ENCODE measurements at regions not wholly inside any gene's neighbourhood (a gene's known extent, or its start where the extent isn't known, plus 50 kb on each side); places are given as distances from the start of the nearest gene placed in this dataset.
"Not testable (repeated sequence)": the region's sequence is repeated elsewhere in the genome, so short reads cannot be mapped to it uniquely, and the experiment has no call there.

DNA sequence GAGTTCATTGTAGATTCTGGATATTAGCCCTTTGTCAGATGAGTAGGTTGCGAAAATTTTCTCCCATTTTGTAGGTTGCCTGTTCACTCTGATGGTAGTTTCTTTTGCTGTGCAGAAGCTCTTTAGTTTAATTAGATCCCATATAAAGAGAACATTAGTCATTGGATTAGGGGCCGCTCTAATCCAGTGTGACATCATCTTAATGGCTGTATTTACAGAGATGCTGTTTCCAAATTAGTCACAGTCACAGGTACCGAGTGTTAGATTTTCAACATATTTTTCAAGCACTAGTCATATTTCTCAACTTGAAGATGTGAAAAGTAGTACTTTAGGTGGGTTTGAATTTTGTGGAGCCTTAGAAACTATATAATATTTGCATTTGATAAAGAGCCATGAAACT is 319.4 kb upstream of the CNTN6 start:
- DNase-seq (ENCODE audit: low spot score); in situ Hi-C loops (cut with HindIII; ENCODE audit: low sequenced_read_pairs): not testable (repeated sequence)

DNA sequence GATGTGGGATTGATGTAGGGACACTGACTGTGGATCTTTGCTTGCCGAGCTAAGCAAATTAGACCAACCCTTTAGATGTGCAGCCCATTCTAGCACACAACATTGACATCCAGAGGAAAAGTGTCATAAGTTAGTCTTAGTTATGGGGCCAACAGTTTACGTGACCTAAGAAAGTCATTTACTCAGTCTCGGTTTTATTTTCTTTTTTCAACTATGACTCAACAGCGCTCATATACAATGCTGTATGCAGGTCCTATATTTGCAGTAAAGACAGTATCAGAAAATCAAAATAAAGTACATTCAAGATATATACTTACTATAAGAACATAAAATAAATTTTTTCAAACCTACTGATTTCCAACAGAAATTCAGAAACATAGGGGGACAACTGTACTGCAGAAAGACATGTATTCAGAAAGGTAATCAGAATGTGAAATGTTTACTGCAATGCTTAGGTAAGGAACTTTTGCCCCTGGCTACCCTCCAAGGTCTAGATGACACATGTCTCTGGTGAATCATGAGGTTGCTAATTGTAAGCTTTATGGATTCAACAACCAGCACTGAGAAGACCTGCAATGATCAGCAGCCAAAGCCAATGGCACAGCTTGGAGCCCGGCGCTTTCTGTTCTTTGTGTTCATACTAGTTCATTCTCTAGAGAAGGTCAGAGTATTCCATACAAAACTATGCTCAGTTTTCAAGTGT is 317.5 kb upstream of the CNTN6 start:
- DNase-seq (ENCODE audit: low spot score), result peak; percentile 15
- in situ Hi-C loops (cut with HindIII; ENCODE audit: low sequenced_read_pairs), result no loop called here

DNA sequence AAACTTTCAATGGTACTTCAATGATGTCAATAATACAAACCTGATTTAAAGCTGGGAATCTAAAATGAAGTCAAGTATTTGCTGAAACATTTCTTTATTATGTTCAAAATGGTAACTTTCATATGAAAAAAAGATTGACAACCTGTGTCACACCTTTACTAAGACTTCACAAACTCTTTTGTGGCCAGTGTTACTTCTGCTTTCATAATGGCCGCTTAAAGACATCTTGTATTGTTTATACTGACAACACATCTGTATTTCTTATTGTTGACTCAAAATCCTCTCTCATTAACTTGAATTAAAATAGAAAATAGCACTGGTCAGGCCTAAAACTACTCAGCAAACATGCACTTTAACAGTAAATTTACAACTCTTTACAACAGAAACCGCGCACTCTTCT is 312.3 kb upstream of the CNTN6 start:
- in situ Hi-C loops (cut with HindIII; ENCODE audit: low sequenced_read_pairs), result no loop called here
- no peak for DNase-seq (ENCODE audit: low spot score)

DNA sequence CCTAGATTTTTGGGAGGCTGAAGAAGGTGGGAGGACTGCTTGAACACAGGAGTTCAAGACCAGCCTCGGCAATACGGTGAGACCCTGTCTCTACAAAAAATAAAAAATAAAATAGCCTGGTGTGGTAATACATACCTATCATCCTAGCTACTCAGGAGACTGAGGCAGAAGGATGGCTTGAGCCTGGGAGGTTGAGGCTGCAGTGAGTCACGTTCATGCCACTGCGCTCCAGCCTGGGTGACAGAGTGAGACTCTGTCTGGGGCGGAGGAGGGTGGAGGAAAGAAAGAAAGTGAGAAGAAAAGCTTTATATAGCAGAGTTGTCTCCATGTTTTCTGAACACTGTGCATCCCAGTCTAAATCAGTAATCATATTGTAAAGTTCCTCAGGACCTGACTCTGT is 301.4 kb upstream of the CNTN6 start:
- in situ Hi-C loops (cut with HindIII; ENCODE audit: low sequenced_read_pairs), result no loop called here
- DNase-seq (ENCODE audit: low spot score), result no peak

DNA sequence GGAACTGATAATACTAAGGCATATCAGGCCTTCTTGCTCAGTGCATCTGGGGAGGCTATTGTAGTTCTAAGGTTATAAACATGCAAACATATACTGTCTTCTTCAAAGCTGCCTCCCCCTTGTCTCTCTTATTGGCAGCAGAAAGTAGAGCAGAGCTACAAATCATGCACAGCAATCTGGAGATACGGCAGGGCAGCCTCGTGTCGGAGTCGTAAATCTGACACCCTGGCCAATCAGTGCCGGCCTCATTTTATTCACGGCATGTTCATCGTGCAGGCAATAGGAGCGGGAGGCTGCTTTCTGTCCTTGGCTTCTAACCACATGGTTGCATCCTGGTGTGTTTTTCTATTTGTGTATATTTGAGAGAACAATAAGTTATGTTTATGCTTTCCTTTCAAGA is 300.2 kb upstream of the CNTN6 start:
- no peak for DNase-seq (ENCODE audit: low spot score)
- in situ Hi-C loops (cut with HindIII; ENCODE audit: low sequenced_read_pairs), result no loop called here

DNA sequence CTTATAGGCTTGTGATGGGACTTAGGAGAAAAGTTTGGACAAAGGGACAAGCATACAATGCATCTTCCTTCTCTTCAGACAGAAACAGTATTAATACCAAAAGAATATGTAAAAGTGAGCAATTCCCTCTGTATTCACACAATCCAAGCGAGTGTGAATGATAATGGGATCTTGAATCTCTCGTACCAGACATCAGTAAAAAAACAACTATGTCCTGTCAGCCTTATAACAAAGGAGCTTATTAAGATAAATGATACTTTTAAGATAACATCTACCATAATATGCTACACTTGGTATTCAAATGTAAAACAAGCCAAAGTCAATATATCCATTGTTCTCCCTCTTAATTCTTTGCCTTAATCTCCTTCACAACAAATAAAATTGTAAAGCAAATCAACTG is 288.6 kb upstream of the CNTN6 start:
- no peak for DNase-seq (ENCODE audit: low spot score)
- in situ Hi-C loops (cut with HindIII; ENCODE audit: low sequenced_read_pairs), result no loop called here

DNA sequence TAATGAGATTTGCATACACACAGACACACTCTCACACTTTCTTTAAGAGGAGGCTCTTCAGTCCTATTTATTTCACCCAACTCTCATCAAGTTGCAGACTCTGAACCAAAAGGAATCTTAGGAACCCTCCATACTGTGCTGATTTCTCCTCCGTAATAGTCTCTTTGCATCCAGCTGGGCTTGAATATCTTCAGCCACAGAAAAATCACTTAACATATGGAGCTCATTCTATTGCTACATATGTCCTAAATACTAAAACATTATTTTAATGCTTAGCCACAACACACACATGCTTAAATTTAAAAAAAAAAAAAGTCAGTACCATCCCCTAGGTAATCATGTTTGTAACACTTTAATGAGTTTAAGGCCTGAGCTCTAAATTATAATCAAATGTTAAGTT is 287.5 kb upstream of the CNTN6 start:
- in situ Hi-C loops (cut with HindIII; ENCODE audit: low sequenced_read_pairs), result no loop called here
- DNase-seq (ENCODE audit: low spot score), result no peak

DNA sequence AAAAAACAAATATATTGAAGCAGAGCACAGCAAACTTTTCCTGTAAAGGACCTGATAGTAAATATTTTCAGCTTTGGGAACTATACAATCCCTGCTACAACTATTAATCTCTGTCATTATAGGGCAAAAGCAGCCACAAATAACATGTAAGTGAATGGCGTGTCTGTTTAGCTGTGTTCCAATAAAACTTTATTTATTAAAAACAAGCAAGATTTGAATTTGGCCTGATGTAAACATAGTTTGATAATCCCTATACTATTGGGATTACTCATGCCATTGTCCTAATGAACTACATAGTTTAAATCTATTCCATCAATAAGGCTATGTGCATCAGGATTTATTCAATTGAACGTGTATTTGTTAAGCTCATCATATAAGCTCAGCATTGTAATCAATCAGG is 286.8 kb upstream of the CNTN6 start:
- in situ Hi-C loops (cut with HindIII; ENCODE audit: low sequenced_read_pairs), result no loop called here
- DNase-seq (ENCODE audit: low spot score), result no peak

DNA sequence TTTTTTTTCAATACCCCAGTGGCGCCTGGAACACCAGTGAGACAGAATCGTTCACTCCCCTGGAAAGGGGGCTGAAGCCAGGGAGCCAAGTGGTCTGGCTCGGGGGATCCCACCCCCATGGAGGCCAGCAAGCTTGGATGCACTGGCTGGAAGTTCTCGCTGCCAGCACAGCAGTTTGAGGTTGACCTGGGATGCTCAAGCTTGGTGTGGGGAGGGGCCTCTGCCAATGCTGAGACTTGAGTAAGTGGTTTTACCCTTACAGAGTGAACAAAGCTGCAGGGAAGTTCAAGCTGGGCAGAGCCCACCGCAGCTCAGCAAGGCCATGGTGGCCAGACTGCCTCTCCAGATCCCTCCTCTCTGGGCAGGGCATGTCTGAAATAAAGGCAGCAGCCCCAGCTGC is 276.2 kb upstream of the CNTN6 start:
- in situ Hi-C loops (cut with HindIII; ENCODE audit: low sequenced_read_pairs), result no loop called here
- DNase-seq (ENCODE audit: low spot score), result no peak

DNA sequence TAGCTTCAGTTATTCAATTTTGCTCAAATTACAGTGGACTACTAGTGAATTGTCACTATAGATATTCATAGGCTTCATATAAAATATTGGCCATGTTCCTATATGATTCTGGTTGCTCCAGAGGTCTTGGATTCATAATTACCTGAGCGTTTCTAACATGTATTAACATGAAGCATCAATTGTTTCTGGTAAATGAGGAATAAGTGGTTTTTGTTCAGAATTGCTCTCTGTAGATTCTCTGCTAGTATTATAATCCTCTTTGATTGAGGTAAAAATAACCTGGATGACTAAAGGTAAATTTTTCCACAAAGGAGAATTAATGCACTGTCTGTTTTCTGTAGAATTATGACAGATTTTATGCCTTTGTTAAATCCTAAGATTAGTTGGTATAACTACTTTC is 258.1 kb upstream of the CNTN6 start:
- in situ Hi-C loops (cut with HindIII; ENCODE audit: low sequenced_read_pairs), result loop anchor here (5.0 kb wide), 1 partner anchor 263 kb away; no protein-coding TSS in a partner anchor
- DNase-seq (ENCODE audit: low spot score), result no peak

DNA sequence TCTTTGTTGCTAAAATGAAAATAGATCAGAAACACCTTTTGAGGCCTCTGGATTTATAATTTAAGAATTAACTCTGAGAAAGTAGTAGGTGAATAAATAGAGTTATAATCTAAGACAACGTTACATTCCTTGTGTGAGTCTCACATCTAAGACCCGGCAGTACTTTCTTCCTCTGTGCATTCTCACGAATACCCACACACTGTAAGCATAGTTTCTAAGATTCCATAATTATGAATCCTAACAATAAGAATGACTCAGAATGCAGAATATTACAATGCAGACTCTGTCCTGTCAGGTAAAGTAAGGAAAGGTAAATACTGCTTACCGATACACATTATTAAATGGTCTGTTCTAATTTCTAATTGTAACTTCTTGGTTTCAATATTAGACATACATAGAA is 257.7 kb upstream of the CNTN6 start:
- in situ Hi-C loops (cut with HindIII; ENCODE audit: low sequenced_read_pairs), result loop anchor here (5.0 kb wide), 1 partner anchor 262 kb away; no protein-coding TSS in a partner anchor
- no peak for DNase-seq (ENCODE audit: low spot score)

DNA sequence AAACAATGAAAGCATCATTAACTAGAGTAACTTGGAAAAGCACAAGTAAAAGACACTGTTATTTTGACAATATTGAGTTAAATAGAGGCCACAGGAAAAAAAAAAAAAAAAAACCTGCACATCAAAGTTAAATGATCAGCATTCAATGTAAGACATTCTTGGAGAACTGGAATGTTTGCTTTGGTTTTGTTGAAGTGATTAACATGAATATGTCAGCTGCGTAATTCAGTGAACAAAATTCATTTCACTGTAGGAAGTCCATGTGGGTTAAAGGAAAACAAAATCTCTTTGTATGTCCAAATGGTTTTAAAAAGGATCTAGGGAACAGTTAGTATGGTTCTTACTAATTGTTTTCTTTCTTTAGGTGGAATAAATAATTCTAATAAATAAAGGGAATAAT is 252.8 kb upstream of the CNTN6 start:
- in situ Hi-C loops (cut with HindIII; ENCODE audit: low sequenced_read_pairs), result loop anchor here (5.0 kb wide), 1 partner anchor 257 kb away; no protein-coding TSS in a partner anchor
- DNase-seq (ENCODE audit: low spot score), result no peak

DNA sequence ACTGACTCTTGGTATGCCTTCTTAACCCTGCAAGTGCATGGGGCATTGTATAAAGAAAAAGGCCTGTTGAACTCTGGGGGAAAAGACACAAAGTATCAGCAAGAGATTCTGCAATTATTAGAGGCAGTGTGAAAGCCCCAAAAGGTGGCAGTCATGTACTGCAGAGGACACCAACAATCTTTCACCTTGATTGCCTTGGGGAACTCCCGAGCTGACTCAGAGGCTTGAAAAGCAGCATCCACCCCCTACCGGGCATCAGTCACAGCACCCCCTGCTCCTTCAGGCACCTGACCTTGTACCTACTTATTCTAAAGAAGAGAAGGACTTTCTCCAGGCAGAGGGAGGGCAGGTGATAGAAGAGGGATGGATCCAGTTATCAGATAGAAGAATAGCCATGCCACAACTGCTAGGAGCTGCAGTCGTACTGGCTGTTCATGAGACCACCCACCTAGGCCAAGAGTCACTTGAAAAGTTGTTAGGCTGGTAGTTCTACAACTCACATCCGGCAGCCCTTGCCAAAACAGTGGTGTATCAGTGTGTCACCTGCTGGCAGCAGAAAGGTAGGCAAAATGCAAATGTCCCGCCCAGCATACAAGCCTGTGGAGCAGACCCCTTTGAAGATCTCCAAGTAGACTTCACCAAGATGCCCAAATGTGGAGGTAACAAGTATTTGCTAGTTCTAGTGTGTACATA is 241.6 kb upstream of the CNTN6 start:
- peak; percentile 58 for DNase-seq (ENCODE audit: low spot score)
- in situ Hi-C loops (cut with HindIII; ENCODE audit: low sequenced_read_pairs), result no loop called here

DNA sequence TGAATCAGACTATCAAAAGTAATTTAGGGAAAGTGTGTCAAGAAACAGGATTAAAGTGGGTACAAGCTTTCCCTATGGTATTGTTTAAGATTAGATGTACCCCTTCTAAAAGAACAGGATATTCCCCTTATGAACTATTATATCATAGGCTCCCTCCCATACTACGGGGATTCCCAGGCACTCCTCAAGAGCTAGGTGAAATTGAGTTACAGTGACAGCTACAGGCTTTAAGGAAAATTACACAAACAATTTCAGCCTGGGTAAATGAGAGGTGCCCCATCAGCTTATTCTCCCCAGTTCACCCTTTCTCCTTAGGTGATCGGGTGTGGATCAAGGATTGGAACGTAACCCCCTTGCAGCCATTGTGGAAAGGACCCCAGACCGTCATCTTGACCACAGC is 240.8 kb upstream of the CNTN6 start:
- in situ Hi-C loops (cut with HindIII; ENCODE audit: low sequenced_read_pairs), result no loop called here
- DNase-seq (ENCODE audit: low spot score), result no peak

DNA sequence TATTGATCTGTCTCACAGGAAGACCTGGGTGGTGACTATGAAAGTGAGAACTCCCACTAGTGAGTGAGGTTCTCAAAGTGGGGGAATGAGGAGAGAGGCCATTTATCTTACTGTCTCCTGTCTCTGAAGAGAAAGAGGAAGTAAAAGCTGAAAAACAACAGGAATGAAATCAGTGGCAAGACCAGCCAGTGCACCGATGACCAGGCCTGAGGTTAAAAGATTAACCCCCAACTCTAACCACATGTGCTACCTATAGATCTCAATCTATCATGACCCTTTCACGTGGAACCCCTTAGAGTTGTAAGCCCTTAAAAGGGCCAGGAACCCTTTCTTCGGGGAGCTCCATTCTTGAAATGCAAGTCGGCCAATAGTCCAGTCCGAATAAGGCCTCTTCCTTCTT is 239.3 kb upstream of the CNTN6 start:
- in situ Hi-C loops (cut with HindIII; ENCODE audit: low sequenced_read_pairs), result no loop called here
- DNase-seq (ENCODE audit: low spot score), result no peak

DNA sequence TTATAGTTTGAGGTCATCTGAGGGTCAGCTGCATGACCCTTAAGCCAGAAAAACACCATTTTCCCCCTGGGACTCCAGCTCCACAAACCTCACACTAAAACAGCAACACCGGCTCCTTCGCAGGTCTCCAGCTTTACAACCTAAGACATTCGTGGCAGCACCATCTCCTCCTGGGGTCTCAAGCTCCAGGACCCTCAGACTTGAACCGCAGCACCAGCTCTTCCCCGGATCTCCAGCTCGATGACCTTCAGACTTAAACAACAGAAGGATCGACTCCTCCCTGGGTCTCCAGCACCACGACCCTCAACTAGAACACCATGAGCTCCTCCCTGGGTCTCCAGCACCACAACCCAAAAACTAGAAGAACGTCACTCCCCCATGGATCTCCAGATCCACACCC is 233.7 kb upstream of the CNTN6 start:
- in situ Hi-C loops (cut with HindIII; ENCODE audit: low sequenced_read_pairs), result no loop called here
- DNase-seq (ENCODE audit: low spot score), result no peak

DNA sequence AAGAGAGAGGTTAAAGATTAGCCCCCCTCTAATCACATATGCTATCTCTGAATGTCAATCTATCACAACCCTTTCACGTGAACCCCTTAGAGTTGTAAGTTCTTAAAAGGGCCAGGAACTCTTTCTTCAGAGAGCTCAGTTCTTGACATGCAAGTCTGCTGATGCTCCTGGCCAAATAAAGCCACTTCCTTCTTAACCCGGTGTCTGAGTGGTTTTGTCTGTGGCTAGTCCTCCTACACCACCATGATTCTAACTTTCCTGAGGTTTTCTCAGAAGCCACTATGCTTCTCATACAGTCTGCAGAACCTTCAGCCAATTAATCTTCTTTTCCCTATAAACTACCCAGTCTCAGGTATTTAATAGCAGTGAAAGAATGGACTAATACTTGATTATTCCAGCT is 231.1 kb upstream of the CNTN6 start:
- in situ Hi-C loops (cut with HindIII; ENCODE audit: low sequenced_read_pairs), result no loop called here

DNA sequence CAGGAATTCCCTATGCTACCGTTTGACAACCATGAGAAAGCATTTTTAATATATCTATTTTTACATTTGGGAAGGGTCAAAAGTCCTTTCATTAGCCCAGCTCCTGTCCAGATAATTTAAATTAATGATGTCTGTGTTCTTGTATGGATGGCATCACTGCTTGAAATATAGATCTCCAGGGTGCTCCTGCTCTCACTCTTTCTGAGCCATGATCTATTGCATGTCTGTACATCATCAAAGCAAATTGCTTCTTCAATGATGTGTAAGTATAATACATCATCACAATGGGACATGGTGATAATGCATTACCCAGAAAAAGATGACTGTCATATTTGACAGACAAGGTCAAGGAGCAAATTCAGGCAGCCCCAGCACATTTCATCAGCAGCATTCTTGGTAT is 223.6 kb upstream of the CNTN6 start:
- in situ Hi-C loops (cut with HindIII; ENCODE audit: low sequenced_read_pairs), result no loop called here
- no peak for DNase-seq (ENCODE audit: low spot score)

More for the DNA sequence above, 231.1 kb upstream of the CNTN6 start:
- DNase-seq (ENCODE audit: low spot score), result no peak

DNA sequence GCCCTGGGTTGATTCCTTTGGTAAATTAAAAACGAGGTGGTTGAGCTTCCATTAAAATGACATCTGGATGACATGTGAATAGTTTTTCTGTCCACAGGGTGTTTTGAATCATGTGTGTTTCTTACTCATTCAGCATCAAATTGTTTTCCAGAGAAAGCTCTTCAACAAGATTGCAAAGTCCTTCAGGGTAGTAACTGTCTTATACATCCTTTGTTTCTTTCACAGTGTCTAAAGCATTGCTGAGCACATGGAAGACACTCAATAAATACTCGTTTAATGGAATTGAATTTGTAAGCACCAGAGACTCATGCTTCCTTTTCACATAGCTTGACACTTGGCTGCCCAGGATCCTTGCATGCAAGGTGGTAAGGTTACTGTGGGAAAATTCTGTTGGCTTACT is 223.1 kb upstream of the CNTN6 start:
- in situ Hi-C loops (cut with HindIII; ENCODE audit: low sequenced_read_pairs), result no loop called here
- DNase-seq (ENCODE audit: low spot score), result no peak

DNA sequence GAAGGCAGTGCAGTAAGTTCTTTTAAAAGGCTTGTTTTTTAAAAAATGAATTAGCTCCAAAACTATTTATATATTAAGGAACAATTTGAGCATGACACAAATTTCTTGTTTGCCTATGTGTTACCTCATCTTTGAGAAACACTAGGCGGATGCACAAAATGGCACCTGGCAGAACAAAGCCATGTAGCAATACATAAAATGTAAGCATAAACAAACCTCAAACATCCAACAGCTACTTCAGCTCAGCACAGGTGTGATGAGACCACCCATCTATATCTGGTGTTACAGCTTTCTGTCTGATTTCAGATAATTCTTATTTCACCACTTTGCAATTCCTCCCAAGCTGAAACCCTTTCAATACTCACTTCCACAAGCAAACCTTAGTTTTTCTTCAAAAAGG is 221.2 kb upstream of the CNTN6 start:
- DNase-seq (ENCODE audit: low spot score), result no peak
- in situ Hi-C loops (cut with HindIII; ENCODE audit: low sequenced_read_pairs), result no loop called here

DNA sequence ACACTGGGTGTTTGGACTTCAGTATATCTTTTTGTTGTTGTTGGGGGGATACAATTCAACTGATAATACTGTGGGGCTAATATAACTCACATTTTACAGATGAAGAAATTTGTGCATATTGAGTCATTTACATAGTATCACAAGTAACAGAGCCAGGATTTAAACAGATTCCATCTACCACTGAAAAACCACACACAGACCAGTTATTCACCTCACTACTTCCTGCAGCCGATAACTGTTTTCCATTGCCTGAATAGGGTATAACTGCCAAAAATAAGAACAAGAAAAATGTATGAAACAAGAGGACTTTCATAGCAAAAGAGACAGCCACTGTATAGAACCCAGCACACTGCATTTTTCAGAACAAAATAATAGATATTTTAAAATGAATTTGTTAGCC is 215.8 kb upstream of the CNTN6 start:
- DNase-seq (ENCODE audit: low spot score), result no peak
- in situ Hi-C loops (cut with HindIII; ENCODE audit: low sequenced_read_pairs), result no loop called here

All from G401 (cell line).